ENCODE measurements at regions not wholly inside any gene's neighbourhood (a gene's known extent, or its start where the extent isn't known, plus 50 kb on each side); places are given as distances from the start of the nearest gene placed in this dataset.
A peak's percentile ranks its signal among the peaks of the same experiment; 100 is the strongest.

- DNase-seq (ENCODE audit: low spot score): no peak
Observed at GRCh38 chr1:177472567-177472966, 301.8 kb downstream of the BRINP2 start.

- peak; percentile 10 for DNase-seq (ENCODE audit: low spot score)
Observed at GRCh38 chr1:177471244-177471643, 300.5 kb downstream of the BRINP2 start.

- no peak for DNase-seq (ENCODE audit: low spot score)
Observed at GRCh38 chr1:177469519-177469918, 298.8 kb downstream of the BRINP2 start.

- no peak for DNase-seq (ENCODE audit: low spot score)
Observed at GRCh38 chr1:177466286-177466685, 295.5 kb downstream of the BRINP2 start.

DNA sequence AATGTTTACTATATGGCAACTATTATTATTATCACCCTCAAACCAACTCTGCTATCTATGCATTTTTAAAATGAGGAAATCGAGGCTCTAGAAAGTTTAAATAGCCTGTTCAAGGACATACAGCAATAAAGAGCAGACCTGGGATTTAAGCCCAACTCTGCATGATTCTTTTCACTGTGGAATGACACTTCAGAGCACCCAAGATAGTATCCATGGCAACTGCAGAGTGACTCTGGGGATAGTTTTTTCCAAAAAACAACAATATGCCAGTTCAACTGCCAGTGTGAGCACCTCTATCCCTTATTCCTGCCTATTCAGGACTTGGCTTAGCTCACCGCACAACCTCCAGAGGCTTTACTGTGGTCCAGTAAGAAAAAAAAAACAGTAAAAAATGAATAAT lies 293.9 kb downstream of the BRINP2 start:
- no peak for DNase-seq (ENCODE audit: low spot score)

DNA sequence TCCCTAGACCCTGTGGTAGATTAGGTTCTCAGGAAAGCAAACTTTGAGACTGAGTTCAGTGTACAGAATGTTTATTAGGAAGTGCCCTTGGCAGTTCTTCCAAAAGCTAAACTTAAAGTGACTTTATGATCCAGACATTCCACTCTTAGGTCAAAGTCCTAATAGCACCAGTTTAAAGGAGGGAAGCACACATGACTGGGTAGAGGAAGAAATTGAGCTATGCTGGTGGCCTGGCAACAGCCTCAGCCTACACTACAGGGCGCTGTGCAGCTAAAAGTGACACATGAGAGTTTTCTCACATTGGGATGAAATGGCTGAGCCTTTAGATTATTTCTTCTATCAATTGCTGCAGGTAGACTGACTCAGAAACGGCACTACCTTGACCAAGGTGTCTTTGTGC lies 280.4 kb downstream of the BRINP2 start:
- DNase-seq (ENCODE audit: low spot score): no peak

DNA sequence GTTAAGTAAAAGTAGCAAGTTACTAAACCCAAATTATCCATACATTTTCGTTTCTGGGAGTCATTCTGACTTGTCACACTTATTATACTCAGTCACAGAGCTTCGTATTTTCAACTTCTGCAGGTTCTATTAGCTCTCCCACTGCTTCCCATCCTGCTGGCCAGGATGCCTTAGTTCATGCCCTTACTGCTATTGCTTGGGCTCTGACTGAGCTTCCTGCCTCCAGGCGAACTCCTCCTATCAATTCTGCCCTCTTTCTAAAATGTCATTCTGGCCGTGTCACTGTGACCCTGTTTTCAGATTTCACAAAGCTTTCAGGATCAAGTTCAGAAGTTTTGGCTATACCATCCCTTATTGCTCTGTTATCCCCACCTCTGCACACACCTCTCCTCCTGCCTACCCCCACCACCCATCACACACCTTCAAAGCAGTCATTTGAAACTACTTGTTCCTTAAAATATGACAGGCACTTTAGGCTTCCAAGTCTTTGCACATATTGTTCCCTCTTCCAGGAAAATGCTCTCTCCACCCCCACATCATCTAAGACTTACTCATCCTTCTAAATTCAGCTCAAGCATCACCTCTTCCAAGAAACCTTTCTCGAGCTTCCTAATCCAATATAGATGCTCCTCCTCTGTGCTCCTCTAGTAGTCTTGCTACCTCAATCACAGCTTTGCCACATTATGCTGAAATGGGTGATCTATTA lies 278.0 kb downstream of the BRINP2 start:
- DNase-seq (ENCODE audit: low spot score): peak; percentile 4

- no peak for DNase-seq (ENCODE audit: low spot score)
Observed at GRCh38 chr1:177448036-177448615, 277.4 kb downstream of the BRINP2 start.

- DNase-seq (ENCODE audit: low spot score): no peak
Observed at GRCh38 chr1:177444997-177445746, 274.4 kb downstream of the BRINP2 start.

GRCh38 chr1:177443003-177443402 lies 272.2 kb downstream of the BRINP2 start:
- DNase-seq (ENCODE audit: low spot score): no peak

DNA sequence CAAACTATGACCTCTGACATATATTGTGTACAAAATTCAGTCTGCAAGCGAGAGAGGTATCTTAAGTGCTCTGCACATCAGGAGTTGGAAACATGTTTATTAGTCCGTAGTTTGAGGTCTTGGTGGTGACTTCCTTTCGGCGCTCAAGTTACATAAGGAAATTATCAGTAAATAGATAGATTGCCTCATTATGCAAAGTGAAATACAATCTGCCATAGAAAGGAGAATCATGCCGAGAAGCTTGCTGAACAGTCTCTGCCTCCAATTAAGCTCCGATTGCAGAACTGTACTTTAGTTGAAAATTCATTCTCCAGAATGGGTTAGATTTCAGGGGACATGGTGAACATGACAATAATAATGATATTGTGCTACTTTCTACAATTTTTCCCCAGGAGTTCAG lies 271.8 kb downstream of the BRINP2 start:
- no peak for DNase-seq (ENCODE audit: low spot score)

GRCh38 chr1:177441281-177441680 lies 270.5 kb downstream of the BRINP2 start:
- DNase-seq (ENCODE audit: low spot score): no peak

- DNase-seq (ENCODE audit: low spot score): no peak
Observed at GRCh38 chr1:177440821-177441220, 270.1 kb downstream of the BRINP2 start.

GRCh38 chr1:177439301-177439700 lies 268.5 kb downstream of the BRINP2 start:
- DNase-seq (ENCODE audit: low spot score): no peak

DNA sequence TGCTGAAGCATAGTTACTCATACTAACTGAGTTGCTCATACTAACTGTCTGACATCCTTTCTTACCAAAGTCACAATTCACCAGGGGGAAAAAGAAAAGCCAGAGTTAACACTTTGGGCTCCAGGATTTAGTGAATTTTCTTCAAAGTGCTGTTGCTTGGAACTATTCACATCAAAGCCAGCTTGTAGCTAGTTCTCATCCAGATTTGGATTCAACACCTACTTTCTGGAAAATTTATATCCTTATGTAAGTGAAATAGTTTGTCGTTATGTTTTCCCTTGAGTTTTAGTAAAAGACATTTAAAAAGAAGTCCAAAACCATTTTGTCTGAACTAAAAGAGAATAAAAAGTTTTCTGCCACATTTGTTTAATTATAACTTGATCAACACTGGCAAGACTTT lies 264.6 kb downstream of the BRINP2 start:
- no peak for DNase-seq (ENCODE audit: low spot score)

DNA sequence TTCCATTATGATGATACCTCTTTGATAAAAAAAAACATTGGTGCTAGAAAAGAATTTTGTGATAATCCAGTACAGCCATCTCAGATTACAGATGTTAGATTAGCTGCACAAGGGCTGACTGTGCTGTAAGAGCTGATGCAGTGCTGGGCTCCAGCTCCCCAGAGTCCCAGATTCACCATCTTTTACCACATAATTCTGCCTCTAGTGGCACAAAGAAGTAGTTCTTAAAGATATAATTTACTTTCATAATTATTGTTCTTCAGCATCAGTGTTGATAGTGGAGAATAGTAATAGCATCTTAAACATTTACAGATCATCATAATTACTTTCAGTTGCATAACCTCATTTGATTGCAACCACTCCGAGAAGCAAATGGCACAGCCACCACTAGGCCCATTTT lies 262.1 kb downstream of the BRINP2 start:
- peak; percentile 8 for DNase-seq (ENCODE audit: low spot score)

- no peak for DNase-seq (ENCODE audit: low spot score)
Observed at GRCh38 chr1:177431123-177431522, 260.4 kb downstream of the BRINP2 start.

DNA sequence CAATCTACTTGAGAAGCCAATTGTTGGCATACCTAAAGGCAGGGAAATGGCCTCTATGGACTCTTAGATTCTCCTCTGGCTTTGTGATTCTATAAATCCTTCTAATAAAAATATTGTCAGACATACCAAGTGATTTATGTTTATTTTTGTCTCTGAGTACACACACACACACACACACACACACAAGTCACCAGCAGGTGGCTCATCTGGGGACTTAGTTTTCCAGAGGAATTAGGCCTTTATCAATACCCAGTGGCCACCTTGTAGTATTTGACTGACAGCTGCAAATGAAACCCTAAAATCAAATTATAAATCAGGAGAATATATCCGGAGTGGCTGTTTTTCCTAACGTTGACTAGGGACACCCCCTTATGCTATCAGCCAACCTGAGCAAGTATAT lies 258.5 kb downstream of the BRINP2 start:
- DNase-seq (ENCODE audit: low spot score): no peak

DNA sequence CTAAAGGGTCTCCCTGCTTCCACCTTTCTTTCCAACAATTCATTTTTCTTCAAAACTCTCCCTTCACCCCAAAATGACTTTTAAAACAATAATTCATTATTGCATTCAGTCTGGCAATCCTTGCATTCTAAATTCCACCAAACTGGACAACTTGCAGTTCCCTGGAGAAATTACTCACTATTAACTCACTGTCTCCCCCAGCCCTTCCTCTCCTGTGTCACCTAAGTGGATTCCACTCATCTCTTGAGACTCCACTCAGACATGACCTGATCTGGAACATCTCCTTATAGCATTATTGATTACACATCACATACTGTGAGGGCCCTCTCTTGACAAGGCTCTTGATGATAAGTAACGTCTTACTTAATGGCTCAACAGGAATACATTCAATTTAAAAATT lies 257.1 kb downstream of the BRINP2 start:
- DNase-seq (ENCODE audit: low spot score): no peak

DNA sequence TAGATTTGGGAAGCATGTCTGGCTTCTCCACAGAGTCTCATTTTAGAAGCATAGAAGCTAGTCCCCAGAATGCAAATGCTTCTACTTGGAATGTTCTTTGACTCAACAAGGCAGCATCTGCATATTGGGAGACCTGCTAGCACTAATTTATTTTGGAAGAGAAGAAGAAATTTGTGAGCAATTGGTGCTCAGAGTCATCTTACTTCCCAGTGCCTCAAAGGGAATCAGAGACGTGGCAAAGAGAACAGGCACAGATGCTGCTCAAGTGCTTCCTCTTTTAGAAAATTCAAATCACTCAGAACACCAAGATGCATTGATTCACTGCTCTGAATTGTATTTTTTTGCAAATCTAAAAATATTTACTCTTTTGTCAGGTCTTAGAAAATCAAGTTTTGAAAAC lies 255.7 kb downstream of the BRINP2 start:
- DNase-seq (ENCODE audit: low spot score): no peak

GRCh38 chr1:177425199-177425598 lies 254.4 kb downstream of the BRINP2 start:
- DNase-seq (ENCODE audit: low spot score): no peak

GRCh38 chr1:177424744-177425143 lies 254.0 kb downstream of the BRINP2 start:
- DNase-seq (ENCODE audit: low spot score): no peak

GRCh38 chr1:177423090-177423489 lies 252.3 kb downstream of the BRINP2 start:
- DNase-seq (ENCODE audit: low spot score): no peak

Measured in AG08395 (cell line).